CD4-positive, alpha-beta T cell (primary cell): ENCODE measurements at regions not wholly inside any gene's neighbourhood (a gene's known extent, or its start where the extent isn't known, plus 50 kb on each side); places are given as distances from the start of the nearest gene placed in this dataset.
"Not testable (repeated sequence)": the region's sequence is repeated elsewhere in the genome, so short reads cannot be mapped to it uniquely, and the experiment has no call there.

Source experiments
- ATAC-seq: fragments of 200-7000 bp; cut with Tn5 transposase; one replicate; pipeline ENCODE4 v1.10.0; 2022; ENCODE audit warnings: mild to moderate bottlenecking; ENCODE audit not compliant: poor library complexity
- CTCF ChIA-PET: fragments of 350-600 bp; sonication (Branson Sonifier 250); formaldehyde crosslinking; loops from one replicate; lab custom pipeline; 2021; ENCODE audit warnings: antibody characterized with exemption, inconsistent platforms; lab: Charles Lee
- POLR2A ChIA-PET: fragments of 350-600 bp; sonication (Branson Sonifier 250); formaldehyde crosslinking; loops from one replicate; lab custom pipeline; 2021; ENCODE audit warnings: antibody characterized with exemption, inconsistent platforms; lab: Charles Lee
- DNase-seq, 14 experiments: peaks; one replicate each; pipeline ENCODE4 v3.0.0-alpha.2; 2013 to 2020; ENCODE audit warnings: mixed read lengths in 2 of 14
- H3K27ac ChIP-seq, 2 donors: one replicate each; pipeline versions ENCODE4 v1.5.1 to v1.7.0; 2013; ENCODE audit warnings: low read length in 2 of 2, low read depth in 1 of 2, mild to moderate bottlenecking in 1 of 2
- H3K27me3 ChIP-seq, 2 experiments: 1 replicate in 1 of 2; 2 replicates in 1 of 2; pipeline versions ENCODE4 v1.6.1 to v1.7.0; 2013; ENCODE audit warnings: low read length in 2 of 2, control low read depth in 1 of 2, mild to moderate bottlenecking in 1 of 2, moderate library complexity in 1 of 2; ENCODE audit not compliant: insufficient read depth in 2 of 2, control insufficient read depth in 1 of 2
- H3K36me3 ChIP-seq: one replicate; pipeline ENCODE4 v1.6.1; 2013; ENCODE audit warnings: low read length, control low read depth; ENCODE audit not compliant: insufficient read depth
- H3K4me1 ChIP-seq: one replicate; pipeline ENCODE4 v1.6.1; 2013; ENCODE audit warnings: low read length, control low read depth; ENCODE audit not compliant: insufficient read depth
- H3K4me3 ChIP-seq: one replicate; pipeline ENCODE4 v1.5.1; 2013; ENCODE audit warnings: mild to moderate bottlenecking, low read length, moderate library complexity
- H3K9me3 ChIP-seq, 2 experiments: 1 replicate in 1 of 2; 2 replicates in 1 of 2; pipeline versions ENCODE4 v1.6.1 to v1.7.0; 2013; ENCODE audit warnings: low read length in 2 of 2, mild to moderate bottlenecking in 2 of 2, control low read depth in 1 of 2, moderate library complexity in 1 of 2; ENCODE audit not compliant: control insufficient read depth in 1 of 2, insufficient read depth in 1 of 2
- H3K27ac Mint-ChIP-seq: one replicate; pipeline ENCODE4 v1.8.0; 2020; ENCODE audit warnings: mixed read lengths
- H3K27me3 Mint-ChIP-seq: one replicate; pipeline ENCODE4 v1.8.0; 2021; ENCODE audit warnings: mixed read lengths
- H3K36me3 Mint-ChIP-seq: one replicate; pipeline ENCODE4 v1.8.0; 2021; ENCODE audit warnings: low read depth, mixed read lengths
- H3K4me1 Mint-ChIP-seq: one replicate; pipeline ENCODE4 v1.8.0; 2021; ENCODE audit warnings: low read depth, mixed read lengths
- H3K4me3 Mint-ChIP-seq: one replicate; pipeline ENCODE4 v1.8.0; 2020; ENCODE audit warnings: mild to moderate bottlenecking, mixed read lengths
- H3K9me3 Mint-ChIP-seq: one replicate; pipeline ENCODE4 v1.8.0; 2020; ENCODE audit warnings: mixed read lengths
- CTCF ChIP-seq: fragments of 200-600 bp; IDR thresholded peaks from one replicate; pipeline ENCODE4 v1.8.0; 2022; ENCODE audit warnings: antibody characterized with exemption, mild to moderate bottlenecking
- intact Hi-C, 2 experiments: fragments of 100-400 bp; cut with DNase I in 1 of 2; cut with micrococcal nuclease in 1 of 2; formaldehyde crosslinking; loops; one replicate each; pipeline versions ENCODE4 v1.15.1 to v1.9.0; 2023 to 2025; cut with DNase I, micrococcal nuclease

GRCh38 chr2:43143756-43144155 lies 82.7 kb downstream of the ZFP36L2 start:
- Mint-ChIP-seq H3K36me3 (no peaks in the 10 kb centered on the region), H3K4me3 (peak overlapping the region; percentile 51), H3K27ac (peak overlapping the region; percentile 92), H3K4me1 (peaks cover 62% of the 10 kb centered on the region), H3K27me3 (no peaks in the 10 kb centered on the region), H3K9me3 (no peaks in the 10 kb centered on the region)
- no peak for ATAC-seq
- H3K9me3 ChIP-seq: no peaks in the 10 kb centered on the region
- intact Hi-C loops: no loop called here
- ChIA-PET CTCF (interaction anchor here (0.8 to 1.2 kb wide), 2 partner anchors 15 to 85 kb away, joined by 3 to 4 read pairs; no protein-coding TSS in a partner anchor), POLR2A (interaction anchor here (0.7 to 32.8 kb wide), 2 partner anchors 10 to 77 kb away, joined by 4 to 1478 read pairs; partner anchors contain the start of gene ZFP36L2)
- peaks cover 62% of the 10 kb centered on the region for H3K4me1 ChIP-seq
- H3K27me3 ChIP-seq: no peaks in the 10 kb centered on the region
- H3K36me3 ChIP-seq: no peaks in the 10 kb centered on the region
- no peak overlapping the region for H3K27ac ChIP-seq
- DNase-seq: no peak
- TF ChIP-seq CTCF: no peak
- H3K4me3 ChIP-seq: no peak overlapping the region

- peaks cover 65% of the 10 kb centered on the region for H3K4me1 Mint-ChIP-seq
- no peaks in the 10 kb centered on the region for H3K36me3 Mint-ChIP-seq
Observed at GRCh38 chr2:43142921-43143438, 83.4 kb downstream of the ZFP36L2 start.

GRCh38 chr2:43141636-43142151 lies 84.7 kb downstream of the ZFP36L2 start:
- POLR2A ChIA-PET: interaction anchor here (1.0 to 32.8 kb wide), 4 partner anchors 8 to 79 kb away, joined by 3 to 1478 read pairs (median 8); partner anchors contain the start of gene ZFP36L2
- intact Hi-C loops, H3K36me3 ChIP-seq, H3K36me3 Mint-ChIP-seq, H3K27me3 ChIP-seq, H3K4me3 ChIP-seq, H3K9me3 ChIP-seq, H3K27ac ChIP-seq, H3K4me3 Mint-ChIP-seq, H3K27me3 Mint-ChIP-seq, H3K9me3 Mint-ChIP-seq, ATAC-seq: not testable (repeated sequence)
- H3K4me1 ChIP-seq: peaks cover 80% of the 10 kb centered on the region
- CTCF ChIA-PET: interaction anchor here (0.8 to 15.6 kb wide), 2 partner anchors 15 to 82 kb away, joined by 3 to 303 read pairs; partner anchors contain the start of gene ZFP36L2
- Mint-ChIP-seq H3K4me1 (peaks cover 71% of the 10 kb centered on the region), H3K27ac (peak overlapping the region; percentile 80)
- DNase-seq: peak in 1 of 14 experiments; percentile 13

More at GRCh38 chr2:43142921-43143438, 83.4 kb downstream of the ZFP36L2 start:
- Mint-ChIP-seq H3K9me3 (no peaks in the 10 kb centered on the region), H3K27me3 (no peaks in the 10 kb centered on the region), H3K4me3 (peak overlapping the region; percentile 58), H3K27ac (peak overlapping the region; percentile 80)
- H3K9me3 ChIP-seq: no peaks in the 10 kb centered on the region
- no peak for TF ChIP-seq CTCF
- intact Hi-C loops: no loop called here
- peak overlapping the region; percentile 33 for H3K4me3 ChIP-seq
- DNase-seq: peak in 5 of 14 experiments; percentile 39 to 77 (median 58)
- CTCF ChIA-PET: interaction anchor here (0.8 to 1.2 kb wide), 2 partner anchors 14 to 86 kb away, joined by 3 to 4 read pairs; no protein-coding TSS in a partner anchor
- H3K4me1 ChIP-seq: peaks cover 67% of the 10 kb centered on the region
- POLR2A ChIA-PET: interaction anchor here (32.8 kb wide), 1 partner anchor 78 kb away, joined by 1478 read pairs; the partner anchor contains the start of gene ZFP36L2
- H3K27ac ChIP-seq: peak overlapping the region in 1 of 2 donors; percentile 30
- H3K36me3 ChIP-seq: no peaks in the 10 kb centered on the region
- no peaks in the 10 kb centered on the region for H3K27me3 ChIP-seq
- peak; percentile 47 for ATAC-seq
